ENCODE measurements at regions not wholly inside any gene's neighbourhood (a gene's known extent, or its start where the extent isn't known, plus 50 kb on each side); places are given as distances from the start of the nearest gene placed in this dataset.
"Not testable (repeated sequence)": the region's sequence is repeated elsewhere in the genome, so short reads cannot be mapped to it uniquely, and the experiment has no call there.

- TF ChIP-seq CTCF (conservative IDR thresholded peaks at IDR 0.05; ENCODE audit: low read length); EZH2phosphoT487 (IDR thresholded peaks at IDR 0.05; ENCODE audit: borderline replicate concordance, low read depth, low read length): not testable (repeated sequence)
These were observed 85.7 kb downstream of the DACT2 start for GRCh38 chr6:168233875-168234213.
